Heart left ventricle (tissue), 13 donors: ENCODE measurements at regions not wholly inside any gene's neighbourhood (a gene's known extent, or its start where the extent isn't known, plus 50 kb on each side); places are given as distances from the start of the nearest gene placed in this dataset.

ENCODE experiments used
- POLR2A ChIP-seq, 2 donors: fragments of 450-650 bp; IDR thresholded peaks; one replicate each; pipeline ENCODE4 v1.6.1; 2017; ENCODE audit warnings: antibody characterized with exemption in 2 of 2, mild to moderate bottlenecking in 2 of 2, moderate library complexity in 2 of 2
- TF ChIP-seq, protein P1 (sequence below), 12 donors: fragments of 200-600 bp; sonication (generic) in 4 of 12; IDR thresholded peaks; one replicate each; pipeline versions ENCODE4 v1.5.0 to v1.8.0; 2018 to 2022; ENCODE audit warnings: antibody characterized with exemption in 12 of 12, mild to moderate bottlenecking in 5 of 12
- donor health status: ischemic (EF 13 %, LVEDD 7.1; RV severe dilation, severe dysfunction).
- donor health status: DM: no; HTN: yes; CAD: no.
- donor health status: DM: no; HTN: no; CAD: no.
- donor health status: ischemic (EF 25% LVEDD 6.9; RV normal size, moderate dysfunction).
- donor health status: ischemic (EF 25% LVEDD 5.7; RV mildly dilated, moderate dysfunction).
- donor health status: ischemic (EF 35%, LVEDD 5.7; RV mildly dilated, moderate dysfunction).
- donor health status: nonischemic (EF 11% LVEDD 7.7; RV severe dilation, severe dysfunction).
- donor health status: DM: yes; HTN: yes; CAD: no.
- donor health status: PGD.
- donor health status: ischemic (EF 29% LVEDD 5.4; RV normal size, mild dysfunction).
- donor health status: nonischemic (EF 23%, LVEDD 6.1; RV moderate dilation, normal function).

DNA sequence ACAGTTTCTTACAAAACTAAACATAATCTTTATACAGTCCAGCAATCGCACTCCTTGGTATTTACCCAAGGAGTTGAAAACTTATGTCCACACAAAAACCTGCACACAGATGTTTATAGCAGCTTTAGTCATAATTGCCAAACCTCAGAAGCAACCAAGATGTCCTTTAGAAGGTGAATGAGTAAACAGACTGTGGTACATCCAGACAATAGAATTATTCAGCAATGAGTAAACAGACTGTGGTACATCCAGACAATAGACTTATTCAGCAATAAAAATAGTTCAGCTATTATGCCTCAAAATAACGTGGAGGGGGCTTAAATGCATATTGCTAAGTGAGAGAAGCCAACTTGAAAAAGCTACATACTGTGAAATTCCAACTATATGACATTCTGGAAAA, 87.0 kb upstream of the GALNT2 start:
- TF ChIP-seq, protein P1, sequence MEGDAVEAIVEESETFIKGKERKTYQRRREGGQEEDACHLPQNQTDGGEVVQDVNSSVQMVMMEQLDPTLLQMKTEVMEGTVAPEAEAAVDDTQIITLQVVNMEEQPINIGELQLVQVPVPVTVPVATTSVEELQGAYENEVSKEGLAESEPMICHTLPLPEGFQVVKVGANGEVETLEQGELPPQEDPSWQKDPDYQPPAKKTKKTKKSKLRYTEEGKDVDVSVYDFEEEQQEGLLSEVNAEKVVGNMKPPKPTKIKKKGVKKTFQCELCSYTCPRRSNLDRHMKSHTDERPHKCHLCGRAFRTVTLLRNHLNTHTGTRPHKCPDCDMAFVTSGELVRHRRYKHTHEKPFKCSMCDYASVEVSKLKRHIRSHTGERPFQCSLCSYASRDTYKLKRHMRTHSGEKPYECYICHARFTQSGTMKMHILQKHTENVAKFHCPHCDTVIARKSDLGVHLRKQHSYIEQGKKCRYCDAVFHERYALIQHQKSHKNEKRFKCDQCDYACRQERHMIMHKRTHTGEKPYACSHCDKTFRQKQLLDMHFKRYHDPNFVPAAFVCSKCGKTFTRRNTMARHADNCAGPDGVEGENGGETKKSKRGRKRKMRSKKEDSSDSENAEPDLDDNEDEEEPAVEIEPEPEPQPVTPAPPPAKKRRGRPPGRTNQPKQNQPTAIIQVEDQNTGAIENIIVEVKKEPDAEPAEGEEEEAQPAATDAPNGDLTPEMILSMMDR (IDR thresholded peaks at IDR 0.05): no peak
- no peak for TF ChIP-seq POLR2A (IDR thresholded peaks at IDR 0.05)
